ENCODE measurements at regions not wholly inside any gene's neighbourhood (a gene's known extent, or its start where the extent isn't known, plus 50 kb on each side); places are given as distances from the start of the nearest gene placed in this dataset.

DNA sequence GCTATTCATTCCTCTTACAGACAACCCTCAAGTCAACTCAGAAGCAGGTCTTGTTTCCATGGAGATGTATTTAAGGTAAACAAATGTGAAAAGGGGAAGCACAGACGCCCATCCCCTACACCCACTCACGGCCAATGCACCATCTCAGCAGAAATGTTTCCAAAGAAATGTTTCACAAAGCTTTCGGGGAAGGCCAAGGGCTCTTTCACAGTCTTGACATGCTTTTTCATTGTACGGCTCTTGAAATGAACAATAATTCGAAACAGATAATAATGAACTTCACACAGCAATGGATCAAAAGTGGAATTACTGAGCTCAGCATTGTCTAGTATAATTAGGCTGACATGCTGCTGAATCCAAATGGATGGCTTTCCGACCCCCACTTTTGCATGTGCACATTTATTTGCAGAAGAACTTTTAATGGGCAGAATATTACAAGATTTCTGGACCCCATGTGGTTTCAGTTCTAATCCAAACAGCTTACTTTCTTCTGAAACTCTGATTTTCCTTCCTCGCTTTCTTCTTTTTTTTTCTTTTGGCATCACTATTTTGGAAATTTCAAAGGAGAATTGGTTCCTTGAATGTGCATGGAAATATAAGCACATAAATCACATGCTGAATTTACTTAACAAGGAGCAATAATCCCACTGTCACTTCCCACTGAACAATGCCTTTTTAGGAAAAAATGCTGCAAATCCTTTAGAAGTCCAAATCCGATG, 160.9 kb downstream of the SMIM20 start:
- DNase-seq, result no peak

DNA sequence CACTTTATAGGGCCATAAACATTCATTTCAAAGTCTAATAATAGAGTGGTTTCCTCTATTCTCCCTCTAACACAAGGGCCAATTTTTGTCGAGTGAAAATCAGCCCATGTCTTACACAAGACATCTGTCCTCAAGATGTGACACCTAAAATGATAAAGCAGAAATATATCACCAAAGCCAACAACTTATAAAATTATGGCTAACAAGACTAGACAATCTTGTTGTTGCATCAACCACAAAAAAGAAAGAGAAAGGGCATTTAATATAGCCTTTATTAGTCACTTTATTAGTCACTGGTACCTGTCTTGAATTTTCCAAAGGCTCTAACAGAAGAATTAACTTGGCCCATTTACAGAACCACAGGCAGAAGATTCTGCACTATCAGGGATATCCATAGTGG, 161.6 kb downstream of the SMIM20 start:
- no peak for DNase-seq

DNA sequence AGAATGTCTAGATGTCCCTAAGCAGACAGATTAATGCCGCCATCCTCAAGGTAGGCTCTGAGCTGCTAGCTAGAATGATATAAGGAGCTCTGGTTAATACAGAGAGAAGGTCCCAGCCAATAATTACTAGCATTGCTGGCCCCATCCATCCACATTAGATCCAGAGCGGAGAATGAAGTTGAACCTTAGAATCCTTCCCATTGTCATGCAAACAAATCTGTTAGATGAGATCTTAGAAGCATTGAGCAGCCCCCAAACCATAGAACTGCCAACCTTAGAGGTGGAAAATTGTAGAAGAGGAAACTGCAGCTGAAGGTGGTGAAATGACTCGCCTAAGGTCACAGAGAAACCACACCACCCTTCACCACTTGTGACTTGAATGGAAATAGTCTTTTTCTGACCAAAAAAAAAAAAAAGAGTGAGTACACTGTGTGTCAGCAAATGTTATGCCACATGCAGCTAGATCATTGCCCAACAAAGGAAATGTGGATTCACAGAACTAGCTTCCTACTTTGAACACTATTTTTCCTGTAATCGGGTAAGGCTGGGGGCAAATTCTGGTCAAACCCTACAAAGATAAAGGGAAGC, 162.1 kb downstream of the SMIM20 start:
- no peak for DNase-seq

DNA sequence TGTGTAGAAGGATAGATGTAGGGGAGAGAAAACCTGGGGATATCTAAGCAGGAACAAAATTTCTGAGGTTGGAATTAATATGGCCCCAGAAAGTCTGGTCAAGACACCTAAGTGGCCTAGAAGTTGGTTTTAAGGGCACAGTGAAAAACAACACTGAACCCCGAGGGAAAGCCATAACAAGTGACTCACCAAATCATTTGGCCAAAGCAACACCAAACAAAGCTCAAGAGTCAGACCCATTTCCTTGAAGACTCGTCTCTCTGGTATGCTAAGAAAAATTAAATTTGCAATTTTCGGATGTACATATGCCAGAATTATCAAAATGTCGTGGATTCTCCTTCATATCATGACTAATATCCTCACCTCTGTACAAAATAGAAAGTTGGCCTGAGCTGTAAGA, 162.9 kb downstream of the SMIM20 start:
- DNase-seq, result no peak

DNA sequence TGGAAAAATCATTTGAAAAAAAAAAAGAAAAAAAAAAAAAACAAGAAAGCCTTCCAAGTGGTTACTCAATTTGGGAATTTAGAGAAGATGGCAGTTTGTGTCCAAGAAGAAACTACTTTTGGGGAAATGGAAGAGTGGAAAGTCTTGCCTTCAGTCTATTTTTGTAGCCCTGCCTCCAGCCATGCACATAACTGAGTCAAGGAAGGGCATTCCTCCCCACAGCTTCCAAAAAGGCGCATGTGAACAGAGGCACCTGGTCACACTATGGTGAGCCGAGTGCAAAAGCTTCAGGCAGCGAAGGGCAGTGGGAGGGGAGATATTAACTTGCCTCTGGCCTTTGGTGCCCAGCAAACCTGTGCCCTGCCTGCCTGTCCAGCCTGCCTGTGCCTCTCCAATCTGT, 163.7 kb downstream of the SMIM20 start:
- no peak for DNase-seq

DNA sequence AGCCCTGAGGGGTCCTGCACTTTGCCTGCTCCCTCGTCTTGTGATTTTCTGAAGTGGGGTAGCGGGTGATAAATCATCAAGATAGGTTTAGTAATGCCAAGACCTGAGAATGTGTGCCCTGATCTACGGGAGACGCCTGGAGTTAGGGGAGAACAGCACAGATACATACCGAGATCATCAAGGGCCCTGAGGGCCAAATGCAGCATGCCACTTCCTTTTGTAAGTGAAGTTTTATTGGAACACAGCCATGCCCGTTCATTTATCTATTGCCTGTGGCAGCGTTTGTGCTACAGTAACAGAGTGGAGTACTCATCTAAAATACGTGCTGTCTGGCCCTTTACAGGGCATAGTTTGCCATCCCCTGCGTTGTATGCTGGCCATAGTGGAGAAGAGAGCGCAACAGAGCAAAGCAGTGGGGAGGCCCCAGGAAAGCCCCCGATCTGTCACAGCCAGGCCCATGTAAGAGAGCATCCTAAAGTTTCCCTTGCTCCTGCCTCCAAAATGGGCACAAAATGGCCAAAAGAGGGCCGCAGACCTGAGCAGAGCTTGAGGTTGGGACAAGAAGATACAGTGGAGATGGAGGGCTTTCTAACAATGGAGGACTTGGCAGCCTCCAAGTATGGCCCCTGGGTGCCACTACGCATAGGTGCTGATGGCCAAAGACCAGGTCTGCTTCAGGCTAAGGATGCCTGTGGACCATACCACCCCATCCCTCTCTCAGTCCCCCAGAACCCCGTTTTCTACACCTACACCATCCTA, 167.0 kb downstream of the SMIM20 start:
- no peak for DNase-seq

DNA sequence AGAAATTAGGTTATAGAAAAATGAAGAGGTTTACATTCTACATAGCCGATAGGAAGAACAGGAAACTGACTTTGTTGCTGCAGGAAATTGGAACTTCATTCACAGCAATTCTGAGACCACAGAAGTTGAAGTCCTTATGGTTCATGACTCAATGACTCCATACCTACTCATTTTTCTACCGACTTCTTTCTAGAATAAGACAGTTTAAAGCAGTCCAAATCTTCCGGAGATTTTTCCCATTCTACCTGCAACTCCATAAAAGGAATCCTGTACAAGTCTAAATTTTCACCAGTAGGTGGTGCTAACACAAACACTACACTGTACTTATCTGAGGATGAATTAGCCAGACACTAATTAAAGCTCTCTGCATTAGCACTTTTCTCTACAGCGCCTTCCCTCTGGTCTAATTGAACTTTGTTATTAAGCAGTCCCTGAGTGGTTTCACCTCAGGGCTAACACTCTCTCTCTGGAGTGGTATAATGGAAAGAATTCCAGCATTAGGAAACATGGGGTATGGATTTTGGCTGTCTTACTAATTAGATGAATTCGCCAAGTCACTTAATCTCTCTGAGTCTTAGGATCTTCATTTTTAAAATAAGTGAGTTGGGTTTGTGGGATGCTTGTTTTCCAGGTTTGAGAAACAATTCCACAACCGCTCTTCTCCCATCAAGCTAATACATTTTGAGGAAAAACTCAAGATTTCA, 167.9 kb downstream of the SMIM20 start:
- DNase-seq, result peak in 1 of 2 experiments; percentile 11

DNA sequence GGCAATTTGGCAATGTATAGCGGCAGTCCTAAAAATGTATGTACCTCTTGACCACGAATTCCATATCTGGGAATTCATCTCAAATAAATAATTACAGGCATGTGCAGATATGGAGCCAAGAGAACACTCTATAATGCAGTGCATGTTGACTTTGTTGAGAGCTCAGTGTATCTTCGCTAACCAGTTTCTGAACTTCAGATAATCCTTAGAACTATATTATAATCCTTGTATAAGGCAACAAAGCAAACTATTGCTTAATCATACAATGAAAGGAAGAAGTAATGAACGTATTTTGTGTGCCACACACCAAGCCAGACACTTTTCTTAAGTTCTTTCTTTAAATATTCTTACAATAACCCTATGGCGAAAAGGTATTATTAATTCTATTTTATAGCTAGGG, 168.5 kb downstream of the SMIM20 start:
- DNase-seq, result no peak

DNA sequence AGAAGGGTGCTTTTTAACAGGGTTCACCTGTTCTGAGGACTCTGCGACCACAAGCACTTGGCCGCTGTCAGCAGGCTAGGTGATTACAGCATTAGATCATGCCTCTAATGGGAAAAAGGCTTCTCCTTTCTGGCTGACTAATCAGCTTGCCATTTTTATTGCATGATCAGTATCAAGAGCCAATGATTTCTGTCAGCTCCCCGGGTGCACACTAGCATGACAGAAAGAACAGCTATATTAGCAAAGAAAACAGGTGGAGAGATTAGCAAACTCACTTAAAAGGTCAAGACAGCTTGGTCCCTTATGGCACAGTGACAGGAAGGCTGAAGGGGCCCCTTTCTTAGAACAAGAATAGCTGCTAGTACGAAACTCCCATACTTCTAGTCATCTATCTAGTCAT, 170.0 kb downstream of the SMIM20 start:
- no peak for DNase-seq

DNA sequence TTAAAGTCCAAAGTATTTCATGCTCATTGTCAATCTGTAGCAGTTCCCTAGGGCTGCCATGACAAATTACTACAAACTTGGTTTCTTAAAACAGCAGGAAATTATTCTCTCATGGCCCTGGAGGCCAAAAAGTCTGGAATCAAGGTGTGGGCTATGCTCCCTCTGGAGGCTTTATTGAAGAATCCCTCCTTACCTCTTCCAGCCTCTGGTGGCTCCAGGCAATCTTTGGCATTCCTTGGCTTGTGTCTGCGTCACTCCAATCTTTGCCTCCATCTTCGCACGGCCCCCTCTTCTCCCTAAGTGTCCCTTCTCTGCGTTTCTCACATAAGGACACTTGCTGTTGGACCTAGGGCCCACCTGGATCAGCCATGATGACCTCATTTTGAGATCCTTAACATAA, 170.4 kb downstream of the SMIM20 start:
- no peak for DNase-seq

DNA sequence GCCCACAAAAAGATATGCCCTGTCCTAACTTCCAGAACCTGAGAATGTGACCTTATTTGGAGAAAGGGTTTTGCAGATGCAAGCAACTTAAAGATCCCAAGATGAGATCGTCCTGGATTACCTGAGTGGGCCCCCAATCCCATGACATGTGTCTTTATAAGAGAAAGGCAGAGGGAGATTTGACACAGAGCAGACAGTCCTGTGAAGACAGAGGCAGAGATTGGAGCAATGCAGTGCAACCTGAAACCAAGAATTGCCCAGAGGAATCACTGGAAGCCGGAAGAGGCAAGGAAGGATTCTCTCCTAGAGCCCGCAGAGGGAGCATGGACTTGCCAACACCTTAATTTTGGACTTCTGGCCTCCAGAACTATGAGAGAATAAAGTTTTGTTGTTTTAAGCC, 171.5 kb downstream of the SMIM20 start:
- DNase-seq, result no peak

DNA sequence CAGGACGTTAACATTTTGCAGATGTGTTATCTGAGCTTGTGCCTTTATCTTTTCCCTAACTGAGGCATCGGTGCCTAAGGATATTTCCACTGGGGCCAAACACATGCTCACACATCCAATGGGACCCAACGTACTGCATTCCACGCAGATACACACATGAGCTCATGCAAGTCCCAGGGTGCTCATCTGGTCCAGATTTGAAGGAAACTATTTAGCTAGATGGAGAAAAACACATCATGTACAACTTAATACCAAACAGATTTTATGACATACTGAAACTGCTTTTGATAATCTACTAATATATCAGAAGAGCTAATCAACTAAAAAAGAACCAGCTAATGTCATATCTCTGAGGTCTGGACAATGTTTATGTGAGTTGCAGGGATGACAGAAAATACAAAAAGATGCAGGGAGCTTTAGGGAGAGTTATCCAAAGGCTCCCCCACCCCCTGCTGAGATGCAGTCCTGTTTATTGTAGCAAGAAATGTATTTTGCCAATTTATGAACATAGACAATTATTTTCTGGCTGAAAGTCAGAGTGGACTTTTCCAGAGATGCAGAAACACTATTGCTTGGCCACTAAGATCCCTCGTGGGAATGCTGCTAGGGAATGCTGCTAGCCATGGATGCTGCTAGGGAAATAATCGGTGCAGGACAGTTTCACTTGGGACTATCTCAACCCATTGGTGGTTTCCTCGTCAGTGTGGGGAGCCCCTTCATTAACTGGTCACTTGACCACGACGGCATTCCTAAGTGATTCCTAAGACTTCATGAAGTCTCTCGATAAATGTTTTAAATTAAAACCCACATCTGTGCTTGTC, 172.8 kb downstream of the SMIM20 start:
- no peak for DNase-seq

DNA sequence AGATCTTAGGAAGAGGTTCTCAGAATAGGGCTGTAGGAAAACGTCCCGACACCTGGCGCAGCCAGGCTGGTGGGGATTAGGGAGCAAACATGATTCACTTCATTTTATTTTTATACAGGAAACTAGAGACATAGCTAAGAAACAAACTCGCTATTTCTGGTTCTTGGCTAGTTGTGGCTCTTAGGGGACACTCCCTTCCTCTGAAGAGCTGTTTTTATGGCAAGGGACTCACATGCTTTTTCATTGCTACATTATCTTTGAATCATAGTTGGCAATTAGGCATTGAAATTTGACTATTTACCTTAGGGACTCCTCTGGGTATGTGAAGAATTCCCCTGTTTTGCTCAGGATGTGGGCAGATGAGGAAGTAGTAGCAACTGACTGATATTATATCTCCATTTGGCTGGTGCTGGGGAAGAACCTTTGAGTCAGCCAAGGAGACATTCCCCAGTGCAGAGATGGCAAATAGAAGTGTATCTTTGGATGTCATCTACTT, 174.5 kb downstream of the SMIM20 start:
- no peak for DNase-seq

DNA sequence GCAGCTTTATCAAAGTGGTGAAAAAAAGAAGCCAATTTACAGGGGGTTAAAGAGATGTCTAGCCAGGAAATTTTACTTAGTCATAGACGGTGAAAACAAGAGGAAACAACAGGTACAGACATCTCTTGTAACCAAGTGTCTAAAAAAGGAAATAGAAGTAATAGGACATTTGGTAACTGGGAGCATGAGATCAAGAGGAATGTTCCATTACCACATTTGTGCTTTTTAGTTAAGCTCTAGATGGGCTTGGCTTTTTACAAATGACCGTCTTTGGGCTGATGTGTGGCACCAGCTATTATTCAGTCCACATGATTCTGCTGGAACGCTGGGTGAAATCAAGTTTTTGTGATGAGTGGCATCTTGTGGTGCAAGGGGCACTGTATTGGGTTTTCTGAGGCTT, 179.5 kb downstream of the SMIM20 start:
- DNase-seq, result no peak

DNA sequence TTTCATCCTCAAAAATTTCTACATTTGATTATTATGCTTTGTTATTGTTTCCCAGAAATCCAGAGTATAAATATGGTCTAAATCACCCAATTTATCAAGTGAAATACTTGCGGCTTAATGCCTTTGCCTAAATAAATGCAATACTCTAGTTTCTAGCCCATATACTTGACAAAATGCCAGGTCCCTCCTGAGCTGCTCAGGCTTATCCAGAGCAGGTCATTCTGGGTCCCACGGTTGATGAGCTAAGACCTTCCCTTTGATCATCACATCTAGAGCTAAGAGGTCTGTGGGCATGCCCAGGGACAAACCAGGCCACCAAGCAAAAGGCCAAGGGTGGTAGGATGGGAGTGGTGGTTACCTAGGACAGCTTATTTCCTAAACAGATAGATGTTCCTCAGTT, 180.1 kb downstream of the SMIM20 start:
- DNase-seq, result no peak

DNA sequence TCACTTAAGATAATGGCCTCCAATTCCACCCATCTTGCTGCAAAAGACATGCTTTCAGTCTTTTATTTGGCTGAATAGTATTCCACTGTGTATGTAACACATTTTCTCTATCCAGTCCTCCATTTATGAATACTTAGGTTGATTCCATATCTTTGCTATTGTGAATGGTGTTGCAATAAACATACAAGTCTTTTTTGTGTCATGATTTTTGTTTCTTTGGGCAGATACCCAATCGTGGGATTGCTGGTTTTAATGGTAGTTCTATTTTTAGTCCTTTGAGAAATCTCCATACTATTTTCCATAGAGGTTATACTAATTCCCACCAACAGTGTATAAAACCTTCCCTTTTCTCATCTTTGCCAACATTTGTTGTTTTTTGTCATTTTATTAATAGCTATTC, 180.9 kb downstream of the SMIM20 start:
- DNase-seq, result no peak

DNA sequence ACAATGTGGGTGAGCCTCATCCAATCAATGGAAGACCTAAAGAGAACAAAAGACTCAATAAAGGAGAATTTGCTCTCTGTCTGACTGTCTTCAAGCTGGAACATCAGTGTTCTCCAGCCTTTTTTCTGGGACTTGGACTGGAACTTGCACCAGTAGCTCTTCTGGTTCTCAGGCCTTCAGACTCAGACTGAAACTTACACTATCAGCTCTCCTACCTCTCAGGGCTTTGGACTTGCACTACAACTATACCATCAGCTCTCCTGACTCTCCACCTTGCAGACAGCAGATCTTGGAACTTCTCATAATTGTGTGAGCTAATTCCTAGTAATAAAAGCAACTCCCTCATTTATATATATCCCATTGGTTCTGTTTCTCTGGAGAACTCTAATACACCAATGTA, 185.9 kb downstream of the SMIM20 start:
- DNase-seq, result no peak

DNA sequence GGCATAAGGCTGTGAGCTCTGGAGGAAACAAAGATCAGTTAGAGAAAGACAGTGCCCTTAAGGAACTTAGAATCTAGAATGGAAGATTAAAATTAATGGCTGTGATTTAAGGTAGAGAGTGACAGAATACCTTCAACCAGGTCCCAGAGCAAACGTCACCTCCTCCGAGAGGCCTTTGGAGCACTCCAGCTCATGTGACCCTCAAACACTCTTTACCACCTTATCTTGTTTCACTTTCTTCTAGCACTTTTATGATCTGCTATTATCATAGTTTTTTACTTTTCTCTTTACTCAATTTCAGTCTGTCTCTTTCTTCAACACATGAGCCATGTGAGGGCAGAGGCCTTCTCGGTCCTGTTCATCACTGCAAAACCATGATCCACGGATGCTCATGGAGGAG, 187.0 kb downstream of the SMIM20 start:
- no peak for DNase-seq

DNA sequence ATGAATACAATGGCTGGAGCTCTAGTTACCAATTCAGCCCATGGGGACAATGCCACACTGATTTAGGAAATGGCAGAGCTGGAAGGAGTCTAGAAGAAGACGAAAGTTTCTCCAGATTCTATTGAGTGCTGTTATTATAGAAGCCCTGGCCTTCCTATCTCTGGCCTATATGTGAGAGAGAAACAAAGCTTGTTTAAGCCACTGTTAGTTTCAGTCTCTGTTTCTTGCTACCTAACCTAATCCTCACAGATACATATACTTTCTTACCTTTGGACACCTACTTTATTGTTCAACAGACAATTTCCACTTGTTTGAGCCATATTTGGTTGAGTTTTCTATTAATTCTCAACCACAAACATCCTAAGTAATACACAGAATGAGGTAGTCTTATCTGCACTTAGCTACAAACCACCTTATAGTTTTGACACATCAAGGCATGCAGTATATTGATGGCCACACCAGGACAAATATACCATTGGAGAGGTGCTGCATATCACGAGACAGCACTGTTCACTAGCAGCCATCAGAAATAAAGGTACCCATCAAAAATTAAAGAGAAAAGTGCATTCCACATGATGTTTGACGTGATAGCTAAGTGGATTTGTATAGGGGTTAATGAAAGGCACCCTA, 190.2 kb downstream of the SMIM20 start:
- DNase-seq, result no peak

DNA sequence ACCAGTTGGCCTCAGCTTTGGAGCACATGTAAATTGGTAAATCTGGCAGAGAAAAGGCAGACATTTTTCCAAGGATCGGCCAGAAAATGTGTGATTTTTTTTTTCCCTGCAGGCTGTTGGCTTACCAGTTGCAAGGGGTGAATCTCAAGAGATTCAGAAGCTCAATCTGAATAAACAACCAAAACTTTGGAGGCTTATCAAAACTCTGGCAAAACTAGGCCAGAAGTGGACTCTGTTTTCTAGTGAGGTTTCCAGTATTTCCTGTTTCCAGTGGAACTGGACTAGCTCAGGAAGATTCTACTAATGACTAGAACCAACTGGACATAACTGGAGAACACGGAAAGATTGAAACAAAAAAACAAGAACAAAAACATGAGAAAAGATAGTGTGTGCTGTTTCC, 191.3 kb downstream of the SMIM20 start:
- no peak for DNase-seq

DNA sequence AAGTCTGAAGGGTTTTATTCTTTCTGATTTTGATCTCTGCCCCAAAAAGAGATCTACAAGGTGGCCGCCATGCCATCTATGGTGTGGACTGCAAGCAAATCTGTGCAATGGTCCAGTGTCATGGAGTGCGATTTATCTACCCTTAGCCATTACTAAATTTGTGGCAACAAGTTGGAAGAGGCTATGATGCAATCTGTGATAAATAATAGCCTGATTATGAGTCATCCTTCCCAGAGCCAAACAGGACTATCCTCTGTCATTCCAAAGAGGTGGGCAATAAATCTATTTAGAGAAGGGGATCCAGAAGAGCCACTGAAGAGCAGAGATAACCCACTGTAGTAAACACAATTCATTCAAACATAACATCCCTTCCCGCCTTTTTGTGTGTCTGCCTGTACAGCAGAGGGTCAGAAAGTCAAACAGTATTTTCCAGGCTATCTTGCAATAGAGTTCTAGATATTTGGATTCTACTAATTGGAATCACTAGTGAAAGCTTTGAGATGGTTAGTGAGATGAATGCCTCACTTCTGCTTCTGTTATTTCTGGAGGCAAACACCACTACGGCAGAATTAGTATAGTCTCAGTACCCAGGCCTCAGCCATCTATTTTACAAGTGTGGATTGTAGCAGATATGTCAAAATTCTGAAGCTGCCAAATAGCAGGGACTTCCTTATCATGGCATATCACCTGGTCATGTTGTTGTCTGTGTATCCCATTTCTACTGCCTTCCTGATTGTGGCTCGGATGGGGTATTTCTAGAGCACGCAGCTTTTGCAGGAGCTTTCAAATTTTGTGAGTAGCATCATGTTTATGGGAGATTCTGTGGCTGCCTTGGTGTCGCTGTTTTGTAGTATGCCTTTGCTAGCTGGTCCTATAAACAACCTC, 192.0 kb downstream of the SMIM20 start:
- no peak for DNase-seq
